ENCODE measurements at regions not wholly inside any gene's neighbourhood (a gene's known extent, or its start where the extent isn't known, plus 50 kb on each side); places are given as distances from the start of the nearest gene placed in this dataset.

GRCh38 chr18:4653418-4653817, 198.3 kb upstream of the DLGAP1 start:
- DNase-seq (ENCODE audit: extremely low read depth in 1 of 2, low read depth in 1 of 2), result no peak

DNA sequence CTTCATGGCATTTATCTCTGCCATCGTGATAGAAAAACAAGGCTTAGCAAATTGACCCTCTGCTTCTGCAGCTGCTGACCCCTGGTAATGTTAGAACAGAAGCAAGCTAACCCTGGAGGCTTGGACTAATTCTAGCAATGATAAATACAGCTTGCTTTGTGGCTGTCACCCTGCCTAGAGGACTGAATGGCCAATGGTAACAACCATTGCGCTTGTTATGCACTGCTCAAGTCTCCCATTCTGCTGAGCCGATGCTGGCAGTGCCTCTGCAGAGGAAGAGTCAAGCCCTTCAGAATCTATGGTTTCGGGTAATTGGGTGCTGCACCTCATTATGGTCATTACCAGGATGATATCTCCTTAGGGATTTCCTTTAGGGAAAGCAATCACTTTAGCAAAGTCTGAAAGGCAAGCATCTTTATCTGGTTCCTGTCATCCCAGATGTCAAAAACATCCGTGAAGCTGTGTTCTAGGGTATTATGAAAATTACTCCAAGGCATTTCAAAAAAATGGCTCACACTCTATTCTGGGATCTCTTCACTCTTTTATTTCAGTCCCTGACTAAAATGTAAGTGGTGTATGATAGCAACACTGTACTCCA, 186.8 kb upstream of the DLGAP1 start:
- DNase-seq (ENCODE audit: extremely low read depth in 1 of 2, low read depth in 1 of 2), result no peak

DNA sequence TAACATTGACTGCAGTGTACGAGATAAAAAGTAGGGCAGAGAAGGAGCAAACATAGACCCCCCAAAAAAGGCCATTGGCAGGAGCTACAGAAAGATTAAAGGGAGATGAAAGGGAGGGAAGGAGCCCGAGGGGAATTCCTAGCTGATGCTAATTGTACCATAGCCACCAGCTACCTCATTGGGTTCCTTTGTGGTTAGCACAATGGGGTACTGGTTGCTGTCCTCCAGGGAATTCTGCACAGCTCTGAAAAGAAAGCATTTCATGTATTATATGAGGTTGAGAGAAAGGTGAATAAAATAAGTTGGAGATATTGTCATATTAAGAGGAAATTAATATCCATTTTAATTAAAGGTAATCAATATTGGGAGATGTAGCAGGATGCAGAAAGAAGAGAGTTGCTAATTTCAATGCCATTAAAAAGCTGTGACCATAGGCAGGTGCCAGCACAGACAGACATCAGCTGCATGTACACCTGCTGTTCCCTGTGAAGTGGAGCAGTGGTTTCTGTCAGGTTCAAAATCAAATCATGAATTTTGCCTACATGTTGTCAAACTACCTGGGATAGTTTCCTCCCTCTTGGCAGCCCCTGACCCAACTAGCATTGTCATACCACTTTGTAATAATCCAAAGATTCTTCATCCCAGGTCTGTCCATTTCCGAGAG, 185.4 kb upstream of the DLGAP1 start:
- no peak for DNase-seq (ENCODE audit: extremely low read depth in 1 of 2, low read depth in 1 of 2)

GRCh38 chr18:4639628-4640310, 184.7 kb upstream of the DLGAP1 start:
- no peak for DNase-seq (ENCODE audit: extremely low read depth in 1 of 2, low read depth in 1 of 2)

DNA sequence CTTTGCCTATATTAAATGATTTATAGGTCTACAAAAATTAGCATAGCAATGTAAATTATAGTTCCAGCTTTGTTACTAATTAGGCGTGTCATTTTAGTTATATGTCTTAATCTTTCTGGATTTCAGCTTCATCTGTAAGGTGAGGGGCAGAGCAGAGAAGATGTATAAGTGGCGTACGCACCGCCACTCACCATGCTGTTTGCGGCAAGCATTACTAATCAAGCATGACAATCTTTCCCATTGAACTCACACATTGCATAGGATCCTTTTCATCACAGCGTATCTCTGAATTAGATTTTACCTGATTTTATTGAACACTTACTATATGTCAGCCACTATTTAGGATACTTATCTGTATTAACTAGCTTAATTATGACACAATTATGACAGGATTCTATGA, 183.6 kb upstream of the DLGAP1 start:
- no peak for DNase-seq (ENCODE audit: extremely low read depth in 1 of 2, low read depth in 1 of 2)

DNA sequence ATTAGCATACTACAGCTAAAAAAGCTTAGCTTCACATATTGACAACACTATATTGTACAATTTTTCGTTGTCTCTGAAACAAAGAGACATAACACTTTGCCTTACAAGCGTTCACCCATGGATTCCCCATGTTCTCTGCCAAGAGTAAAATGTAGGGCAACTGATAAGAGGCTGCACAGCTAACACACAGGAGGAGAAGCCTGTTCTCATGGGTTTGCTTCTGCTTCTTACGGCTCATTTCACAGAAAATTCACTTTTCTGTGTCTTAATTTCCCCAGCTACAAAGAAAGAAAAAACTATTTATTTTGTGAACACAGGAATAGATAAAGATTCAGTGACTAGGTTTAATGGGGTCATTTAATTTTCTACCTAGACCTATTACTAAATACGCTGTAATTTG, 182.8 kb upstream of the DLGAP1 start:
- no peak for DNase-seq (ENCODE audit: extremely low read depth in 1 of 2, low read depth in 1 of 2)

- DNase-seq (ENCODE audit: extremely low read depth in 1 of 2, low read depth in 1 of 2), result no peak
These were observed 181.9 kb upstream of the DLGAP1 start for GRCh38 chr18:4636967-4637366.

- DNase-seq (ENCODE audit: extremely low read depth in 1 of 2, low read depth in 1 of 2), result no peak
These were observed 176.1 kb upstream of the DLGAP1 start for GRCh38 chr18:4631239-4631638.

- DNase-seq (ENCODE audit: extremely low read depth in 1 of 2, low read depth in 1 of 2), result no peak
These were observed 150.1 kb upstream of the DLGAP1 start for GRCh38 chr18:4605212-4605611.

DNA sequence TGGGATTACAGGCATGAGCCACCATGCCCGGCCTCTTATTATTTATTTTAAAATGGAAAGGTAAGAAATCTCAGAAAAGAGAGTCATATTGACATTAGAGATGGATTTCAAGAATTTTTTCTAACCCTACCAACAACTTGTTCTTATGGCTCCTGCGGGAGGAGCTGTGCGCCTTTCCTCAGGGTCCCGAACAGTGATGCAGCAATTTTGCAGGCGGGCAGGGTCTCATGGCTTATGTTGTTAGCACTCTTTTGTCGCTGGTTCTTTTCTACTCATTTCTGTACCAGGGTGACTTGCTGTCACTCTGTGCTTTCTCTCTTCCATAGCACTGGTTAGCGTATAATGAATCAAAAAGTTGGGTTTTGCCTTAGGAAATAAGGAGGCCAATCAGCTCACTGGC, 148.8 kb upstream of the DLGAP1 start:
- no peak for DNase-seq (ENCODE audit: extremely low read depth in 1 of 2, low read depth in 1 of 2)

GRCh38 chr18:4599312-4599711, 144.2 kb upstream of the DLGAP1 start:
- no peak for DNase-seq (ENCODE audit: extremely low read depth in 1 of 2, low read depth in 1 of 2)

DNA sequence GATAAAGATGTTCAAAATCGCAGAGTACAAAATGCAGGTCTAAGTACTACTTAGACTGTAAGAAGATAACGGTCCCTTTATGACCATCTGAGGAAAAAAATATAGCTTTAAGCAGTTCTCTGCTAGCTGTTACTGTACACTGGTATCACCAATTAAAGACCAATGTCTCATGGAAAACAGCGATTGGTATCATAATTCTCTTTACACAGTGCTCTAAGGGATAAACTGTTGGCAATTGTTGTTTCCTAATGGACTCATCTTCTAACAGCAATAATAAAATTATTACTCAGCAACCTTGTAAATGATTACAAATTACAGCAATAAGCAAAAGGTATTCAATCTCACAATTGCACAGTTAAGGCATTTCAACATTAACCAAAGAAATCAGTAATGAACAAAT, 142.2 kb upstream of the DLGAP1 start:
- no peak for DNase-seq (ENCODE audit: extremely low read depth in 1 of 2, low read depth in 1 of 2)

- DNase-seq (ENCODE audit: extremely low read depth in 1 of 2, low read depth in 1 of 2), result no peak
These were observed 138.8 kb upstream of the DLGAP1 start for GRCh38 chr18:4593895-4594294.

DNA sequence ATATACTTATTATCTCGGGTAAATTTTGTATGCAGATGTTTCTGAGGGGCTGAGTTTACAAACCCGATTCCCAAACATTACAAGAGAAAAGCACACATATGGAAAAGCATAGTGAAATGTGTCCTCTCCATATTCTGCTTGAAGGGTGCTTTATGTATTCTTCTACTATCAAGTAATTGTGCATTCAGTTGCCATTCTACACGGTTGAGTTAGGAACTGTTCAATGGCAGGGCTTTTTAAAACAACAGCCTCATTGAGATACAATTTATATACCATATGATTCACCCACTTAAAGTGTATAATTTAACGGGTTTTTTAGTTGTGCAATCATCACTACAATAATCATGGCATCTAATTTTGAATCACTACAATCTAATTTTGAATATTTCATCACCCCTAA, 138.4 kb upstream of the DLGAP1 start:
- DNase-seq (ENCODE audit: extremely low read depth in 1 of 2, low read depth in 1 of 2), result no peak

DNA sequence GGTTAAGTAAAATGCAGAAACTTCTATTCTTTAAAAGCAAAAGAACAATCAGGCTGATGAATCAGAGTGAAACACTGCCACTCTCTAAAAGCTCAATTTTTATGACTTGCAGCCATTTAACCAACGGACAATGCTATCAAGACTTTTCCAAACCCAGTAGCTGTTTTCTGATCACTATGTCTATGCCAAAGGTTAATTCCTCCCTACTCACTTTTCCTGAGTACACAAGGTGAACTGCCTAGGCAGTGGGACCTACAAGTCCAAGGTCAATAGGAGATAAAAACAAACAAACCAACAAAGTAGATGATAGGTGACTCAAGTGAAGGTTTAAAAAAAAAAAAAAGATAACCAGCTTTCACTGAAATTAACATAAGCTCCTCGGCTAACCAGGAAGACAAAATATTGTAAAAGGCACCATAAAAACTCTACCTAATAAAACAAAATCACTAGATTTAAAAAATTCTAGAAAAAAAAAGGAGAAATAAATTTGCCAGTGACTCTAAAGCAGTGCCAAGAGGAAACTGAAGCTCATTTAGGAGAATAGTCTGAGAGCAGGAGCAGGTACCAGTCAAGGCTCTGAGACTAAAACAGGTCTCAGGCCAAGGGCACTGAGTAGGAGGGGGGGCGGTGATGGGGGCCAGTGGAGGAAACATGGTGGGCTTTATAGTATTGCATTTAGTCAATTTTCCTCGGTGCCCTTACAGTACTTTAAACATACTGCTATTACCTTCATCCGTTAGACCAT, 134.1 kb upstream of the DLGAP1 start:
- DNase-seq (ENCODE audit: extremely low read depth in 1 of 2, low read depth in 1 of 2), result no peak

- no peak for DNase-seq (ENCODE audit: extremely low read depth in 1 of 2, low read depth in 1 of 2)
These were observed 132.1 kb upstream of the DLGAP1 start for GRCh38 chr18:4587204-4587603.

DNA sequence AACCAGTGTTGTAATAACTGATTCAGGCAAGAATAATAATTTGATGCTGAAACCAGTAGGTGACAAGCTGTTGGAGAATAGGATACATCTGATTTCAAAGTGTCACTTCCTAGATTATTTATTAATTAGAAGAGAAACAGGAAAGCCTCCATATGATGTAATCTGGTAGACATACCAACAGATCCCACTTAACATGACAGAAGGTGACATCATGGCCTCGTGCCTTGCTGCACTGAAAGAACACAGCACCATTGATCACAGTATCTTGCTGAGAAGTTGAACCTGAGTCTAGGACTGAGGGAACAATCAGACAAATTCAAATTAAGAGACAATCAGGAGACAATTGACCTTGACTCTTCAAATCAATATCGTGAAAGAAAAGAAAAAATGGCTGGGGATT, 131.6 kb upstream of the DLGAP1 start:
- DNase-seq (ENCODE audit: extremely low read depth in 1 of 2, low read depth in 1 of 2), result no peak

- no peak for DNase-seq (ENCODE audit: extremely low read depth in 1 of 2, low read depth in 1 of 2)
These were observed 127.6 kb upstream of the DLGAP1 start for GRCh38 chr18:4582431-4583335.

GRCh38 chr18:4581966-4582365, 126.9 kb upstream of the DLGAP1 start:
- DNase-seq (ENCODE audit: extremely low read depth in 1 of 2, low read depth in 1 of 2), result no peak

- DNase-seq (ENCODE audit: extremely low read depth in 1 of 2, low read depth in 1 of 2), result no peak
These were observed 123.3 kb upstream of the DLGAP1 start for GRCh38 chr18:4578449-4578848.

GRCh38 chr18:4573735-4574134, 118.6 kb upstream of the DLGAP1 start:
- DNase-seq (ENCODE audit: extremely low read depth in 1 of 2, low read depth in 1 of 2), result no peak

Measured in activated CD8-positive, alpha-beta memory T cell treated with anti-CD3 and anti-CD28 coated beads for 1 hour (primary cell).